AG20443 (cell line): ENCODE measurements at regions not wholly inside any gene's neighbourhood (a gene's known extent, or its start where the extent isn't known, plus 50 kb on each side); places are given as distances from the start of the nearest gene placed in this dataset.
"Not testable (repeated sequence)": the region's sequence is repeated elsewhere in the genome, so short reads cannot be mapped to it uniquely, and the experiment has no call there.

Source experiments
- DNase-seq: peaks from one replicate; pipeline ENCODE4 v3.0.0; 2012; ENCODE audit warnings: low spot score, mixed read lengths

- no peak for DNase-seq
Observed at GRCh38 chr22:44630826-44631225, 71.2 kb upstream of the PRR5 start.

GRCh38 chr22:44628835-44629234 is 73.2 kb upstream of the PRR5 start:
- no peak for DNase-seq

- DNase-seq: no peak
Observed at GRCh38 chr22:44628273-44628672, 73.7 kb upstream of the PRR5 start.

- DNase-seq: no peak
Observed at GRCh38 chr22:44627521-44628139, 74.4 kb upstream of the PRR5 start.

- peak; percentile 88 for DNase-seq
Observed at GRCh38 chr22:44625981-44626687, 75.9 kb upstream of the PRR5 start.

- DNase-seq: no peak
Observed at GRCh38 chr22:44625421-44625760, 76.6 kb upstream of the PRR5 start.

GRCh38 chr22:44624689-44625420 is 77.1 kb upstream of the PRR5 start:
- DNase-seq: no peak

- peak; percentile 58 for DNase-seq
Observed at GRCh38 chr22:44623771-44624510, 78.1 kb upstream of the PRR5 start.

GRCh38 chr22:44622679-44623078 is 79.3 kb upstream of the PRR5 start:
- DNase-seq: no peak

GRCh38 chr22:44622147-44622427 is 79.9 kb upstream of the PRR5 start:
- DNase-seq: no peak

- DNase-seq: no peak
Observed at GRCh38 chr22:44621401-44622146, 80.4 kb upstream of the PRR5 start.

- no peak for DNase-seq
Observed at GRCh38 chr22:44620841-44621257, 81.2 kb upstream of the PRR5 start.

GRCh38 chr22:44620129-44620840 is 81.7 kb upstream of the PRR5 start:
- peak; percentile 70 for DNase-seq

- DNase-seq: not testable (repeated sequence)
Observed at GRCh38 chr22:44619560-44620128, 82.4 kb upstream of the PRR5 start.

GRCh38 chr22:44618910-44619309 is 83.1 kb upstream of the PRR5 start:
- DNase-seq: not testable (repeated sequence)

GRCh38 chr22:44618400-44618799 is 83.6 kb upstream of the PRR5 start:
- no peak for DNase-seq

- no peak for DNase-seq
Observed at GRCh38 chr22:44617828-44618227, 84.2 kb upstream of the PRR5 start.

GRCh38 chr22:44616882-44617655 is 84.9 kb upstream of the PRR5 start:
- DNase-seq: no peak

- no peak for DNase-seq
Observed at GRCh38 chr22:44616461-44616860, 85.5 kb upstream of the PRR5 start.

GRCh38 chr22:44615602-44616180 is 86.3 kb upstream of the PRR5 start:
- no peak for DNase-seq
